ENCODE measurements at regions not wholly inside any gene's neighbourhood (a gene's known extent, or its start where the extent isn't known, plus 50 kb on each side); places are given as distances from the start of the nearest gene placed in this dataset.

- TF ChIP-seq EZH2 (IDR thresholded peaks at IDR 0.05; ENCODE audit: borderline replicate concordance, low read length) (no peak), CTCF (IDR thresholded peaks at IDR 0.05; ENCODE audit: low read length) (no peak)
- Histone ChIP-seq H3K9ac (ENCODE audit: low read length) (no peak overlapping the region), H3K4me1 (ENCODE audit: insufficient read depth, low read length, severe bottlenecking) (no peaks in the 10 kb centered on the region), H3K27ac (ENCODE audit: low read depth, low read length, poor library complexity, severe bottlenecking) (no peak overlapping the region), H3F3A (ENCODE audit: insufficient read depth, low read length) (no peaks in the 10 kb centered on the region), H3K36me3 (ENCODE audit: insufficient read depth, low read length) (no peaks in the 10 kb centered on the region), H2AFZ (ENCODE audit: low read length) (no peak overlapping the region), H4K20me1 (ENCODE audit: insufficient read depth, low read length) (no peaks in the 10 kb centered on the region), H3K4me3 (ENCODE audit: low read depth, low read length, poor library complexity, severe bottlenecking) (no peak overlapping the region), H3K4me2 (ENCODE audit: low read length) (no peak overlapping the region), H3K9me2 (ENCODE audit: low read depth, low read length) (no peaks in the 10 kb centered on the region), H3K27me3 (ENCODE audit: insufficient read depth, low read length) (no peaks in the 10 kb centered on the region), H3K79me2 (ENCODE audit: insufficient read depth, low read length) (no peaks in the 10 kb centered on the region), H3K9me3 (ENCODE audit: low read length) (no peaks in the 10 kb centered on the region)
These were observed 149.5 kb upstream of the EPHA3 start for GRCh38 chr3:88957711-88958439.

- no peaks in the 10 kb centered on the region for H3K79me2 ChIP-seq (ENCODE audit: insufficient read depth, low read length)
- no peaks in the 10 kb centered on the region for H3K9me3 ChIP-seq (ENCODE audit: low read length)
- no peaks in the 10 kb centered on the region for H4K20me1 ChIP-seq (ENCODE audit: insufficient read depth, low read length)
- no peak overlapping the region for H3K4me3 ChIP-seq (ENCODE audit: low read depth, low read length, poor library complexity, severe bottlenecking)
- no peak for TF ChIP-seq CTCF (IDR thresholded peaks at IDR 0.05; ENCODE audit: low read length)
- no peak for TF ChIP-seq EZH2 (IDR thresholded peaks at IDR 0.05; ENCODE audit: borderline replicate concordance, low read length)
- no peaks in the 10 kb centered on the region for H3K27me3 ChIP-seq (ENCODE audit: insufficient read depth, low read length)
- no peak overlapping the region for H3K4me2 ChIP-seq (ENCODE audit: low read length)
- H3K27ac ChIP-seq (ENCODE audit: low read depth, low read length, poor library complexity, severe bottlenecking): no peak overlapping the region
- H3K9me2 ChIP-seq (ENCODE audit: low read depth, low read length): no peaks in the 10 kb centered on the region
- no peak overlapping the region for H2AFZ ChIP-seq (ENCODE audit: low read length)
- no peak overlapping the region for H3K9ac ChIP-seq (ENCODE audit: low read length)
- no peaks in the 10 kb centered on the region for H3K4me1 ChIP-seq (ENCODE audit: insufficient read depth, low read length, severe bottlenecking)
- no peaks in the 10 kb centered on the region for H3F3A ChIP-seq (ENCODE audit: insufficient read depth, low read length)
- no peaks in the 10 kb centered on the region for H3K36me3 ChIP-seq (ENCODE audit: insufficient read depth, low read length)
These were observed 147.4 kb upstream of the EPHA3 start for GRCh38 chr3:88960019-88960418.

GRCh38 chr3:88963003-88963402 is 144.4 kb upstream of the EPHA3 start:
- no peak overlapping the region for H3K27ac ChIP-seq (ENCODE audit: low read depth, low read length, poor library complexity, severe bottlenecking)
- no peak overlapping the region for H2AFZ ChIP-seq (ENCODE audit: low read length)
- TF ChIP-seq EZH2 (IDR thresholded peaks at IDR 0.05; ENCODE audit: borderline replicate concordance, low read length) (no peak), CTCF (IDR thresholded peaks at IDR 0.05; ENCODE audit: low read length) (no peak)
- no peak overlapping the region for H3K9ac ChIP-seq (ENCODE audit: low read length)
- H3K9me3 ChIP-seq (ENCODE audit: low read length): no peaks in the 10 kb centered on the region
- no peaks in the 10 kb centered on the region for H3K9me2 ChIP-seq (ENCODE audit: low read depth, low read length)
- H4K20me1 ChIP-seq (ENCODE audit: insufficient read depth, low read length): no peaks in the 10 kb centered on the region
- no peak overlapping the region for H3K4me2 ChIP-seq (ENCODE audit: low read length)
- H3K4me1 ChIP-seq (ENCODE audit: insufficient read depth, low read length, severe bottlenecking): no peaks in the 10 kb centered on the region
- H3K36me3 ChIP-seq (ENCODE audit: insufficient read depth, low read length): no peaks in the 10 kb centered on the region
- H3K4me3 ChIP-seq (ENCODE audit: low read depth, low read length, poor library complexity, severe bottlenecking): no peak overlapping the region
- no peaks in the 10 kb centered on the region for H3K27me3 ChIP-seq (ENCODE audit: insufficient read depth, low read length)
- H3K79me2 ChIP-seq (ENCODE audit: insufficient read depth, low read length): no peaks in the 10 kb centered on the region
- H3F3A ChIP-seq (ENCODE audit: insufficient read depth, low read length): no peaks in the 10 kb centered on the region

Measured in OCI-LY1 (cell line).